ENCODE measurements at regions not wholly inside any gene's neighbourhood (a gene's known extent, or its start where the extent isn't known, plus 50 kb on each side); places are given as distances from the start of the nearest gene placed in this dataset.

GRCh38 chr5:164353155-164353554 is 847.7 kb downstream of the MAT2B start:
- Histone ChIP-seq H3K9me3 (replicated peaks in 1 of 3) (no peaks in the 10 kb centered on the region), H3K27me3 (no peaks in the 10 kb centered on the region), H3K27ac (no peak overlapping the region), H3K4me1 (replicated peaks in 1 of 2) (no peaks in the 10 kb centered on the region), H3K36me3 (replicated peaks in 1 of 2) (no peaks in the 10 kb centered on the region), H3K4me3 (no peak overlapping the region)
- TF ChIP-seq POLR2A (IDR thresholded peaks at IDR 0.05) = no peak
- no peak for TF ChIP-seq CTCF (IDR thresholded peaks at IDR 0.05)
- DNase-seq = no peak
- WGBS, 4 donors = 4 to 21% (median 5%) methylated on average over 1 of the region's 1 CpG
- intact Hi-C loops (cut with DNase I) = no loop called here

GRCh38 chr5:164354139-164354751 is 848.8 kb downstream of the MAT2B start:
- Histone ChIP-seq H3K4me1 (replicated peaks in 1 of 2) (no peaks in the 10 kb centered on the region), H3K27me3 (no peaks in the 10 kb centered on the region), H3K9me3 (replicated peaks in 1 of 3) (no peaks in the 10 kb centered on the region), H3K27ac (no peak overlapping the region), H3K36me3 (replicated peaks in 1 of 2) (no peaks in the 10 kb centered on the region), H3K4me3 (no peak overlapping the region)
- intact Hi-C loops (cut with DNase I) = no loop called here
- TF ChIP-seq POLR2A (IDR thresholded peaks at IDR 0.05) = no peak
- TF ChIP-seq CTCF (IDR thresholded peaks at IDR 0.05) = no peak
- no peak for DNase-seq
- WGBS, 4 donors = 73 to 80% (median 75%) methylated on average over 7 of the region's 7 CpGs

GRCh38 chr5:164355267-164355830 is 849.9 kb downstream of the MAT2B start:
- DNase-seq = no peak
- Histone ChIP-seq H3K27me3 (no peaks in the 10 kb centered on the region), H3K4me3 (no peak overlapping the region), H3K9me3 (replicated peaks in 1 of 3) (no peaks in the 10 kb centered on the region), H3K36me3 (replicated peaks in 1 of 2) (no peaks in the 10 kb centered on the region), H3K4me1 (replicated peaks in 1 of 2) (no peaks in the 10 kb centered on the region), H3K27ac (no peak overlapping the region)
- WGBS, 4 donors = 62 to 69% (median 66%) methylated on average over 3 of the region's 3 CpGs
- TF ChIP-seq CTCF (IDR thresholded peaks at IDR 0.05) (no peak), POLR2A (IDR thresholded peaks at IDR 0.05) (no peak)
- intact Hi-C loops (cut with DNase I) = no loop called here

- Histone ChIP-seq H3K4me3 (no peak overlapping the region), H3K27ac (no peak overlapping the region), H3K27me3 (no peaks in the 10 kb centered on the region), H3K9me3 (replicated peaks in 1 of 3) (no peaks in the 10 kb centered on the region), H3K4me1 (replicated peaks in 1 of 2) (no peaks in the 10 kb centered on the region), H3K36me3 (replicated peaks in 1 of 2) (no peaks in the 10 kb centered on the region)
- no peak for DNase-seq
- 80 to 87% (median 86%) methylated on average over 4 of the region's 4 CpGs for WGBS, 4 donors
- intact Hi-C loops (cut with DNase I) = no loop called here
- TF ChIP-seq POLR2A (IDR thresholded peaks at IDR 0.05) (no peak), CTCF (IDR thresholded peaks at IDR 0.05) (no peak)
These were observed 851.4 kb downstream of the MAT2B start for GRCh38 chr5:164356790-164357189.
